K562 (cell line): ENCODE measurements at regions not wholly inside any gene's neighbourhood (a gene's known extent, or its start where the extent isn't known, plus 50 kb on each side); places are given as distances from the start of the nearest gene placed in this dataset.

Experiments used
- NR2C2 ChIP-seq, 2 experiments: fragments of 200-800 bp in 1 of 2; sonication (Bioruptor generic) in 1 of 2; sonication (generic) in 1 of 2; formaldehyde crosslinking in 1 of 2; IDR thresholded peaks; 2 replicates each; pipeline versions ENCODE4 v1.6.1 to v1.8.0; 2016 to 2022; ENCODE audit warnings: mild to moderate bottlenecking in 1 of 2, missing compliant biosample characterization in 1 of 2, missing genetic modification characterization in 1 of 2, missing genetic modification reagents in 1 of 2
- RCOR1 ChIP-seq, 2 experiments: IDR thresholded peaks; 2 replicates each; pipeline ENCODE4 v1.6.1; 2012; ENCODE audit warnings: low read depth in 2 of 2, low read length in 2 of 2, borderline replicate concordance in 1 of 2, improper control_type of control experiment in 1 of 2

GRCh38 chr7:27347276-27347640, 104.7 kb downstream of the EVX1 start:
- TF ChIP-seq NR2C2 (CRISPR knock-in tag; IDR thresholded peaks at IDR 0.05) (no peak), NR2C2 (tag; IDR thresholded peaks at IDR 0.05) (no peak), RCOR1 (IDR thresholded peaks at IDR 0.05; ENCODE audit: borderline replicate concordance in 1 of 2, low read depth in 2 of 2, low read length in 2 of 2) (no peak)
